GM12873 (cell line): ENCODE measurements at regions not wholly inside any gene's neighbourhood (a gene's known extent, or its start where the extent isn't known, plus 50 kb on each side); places are given as distances from the start of the nearest gene placed in this dataset.

ENCODE experiments used
- TF ChIP-seq, protein P1 (sequence below): IDR thresholded peaks from 2 replicates; pipeline ENCODE4 v1.5.1; 2012; ENCODE audit warnings: low read depth, mild to moderate bottlenecking, moderate library complexity, low read length, control low read depth; ENCODE audit not compliant: insufficient read depth; ENCODE audit errors: missing control alignments

DNA sequence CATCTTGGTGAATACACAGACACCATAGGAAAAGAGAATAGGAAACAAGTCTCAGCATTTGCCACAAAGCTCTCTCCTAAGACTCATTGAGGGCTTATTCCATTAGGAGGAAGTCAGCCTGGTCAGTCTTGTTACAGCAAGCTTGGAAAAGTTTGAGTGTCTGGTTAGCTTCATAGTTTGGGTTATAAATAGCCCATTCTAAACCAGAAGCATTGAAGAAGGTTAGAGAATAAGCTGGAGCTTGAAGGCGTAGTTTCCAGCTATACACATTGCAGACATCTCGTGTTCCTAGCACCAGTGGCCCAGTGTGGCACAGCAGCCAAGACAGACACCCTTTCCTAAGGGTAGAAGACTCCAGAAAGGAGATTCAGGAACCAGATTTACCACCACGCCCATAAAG is 168.8 kb upstream of the RBM19 start:
- TF ChIP-seq, protein P1, sequence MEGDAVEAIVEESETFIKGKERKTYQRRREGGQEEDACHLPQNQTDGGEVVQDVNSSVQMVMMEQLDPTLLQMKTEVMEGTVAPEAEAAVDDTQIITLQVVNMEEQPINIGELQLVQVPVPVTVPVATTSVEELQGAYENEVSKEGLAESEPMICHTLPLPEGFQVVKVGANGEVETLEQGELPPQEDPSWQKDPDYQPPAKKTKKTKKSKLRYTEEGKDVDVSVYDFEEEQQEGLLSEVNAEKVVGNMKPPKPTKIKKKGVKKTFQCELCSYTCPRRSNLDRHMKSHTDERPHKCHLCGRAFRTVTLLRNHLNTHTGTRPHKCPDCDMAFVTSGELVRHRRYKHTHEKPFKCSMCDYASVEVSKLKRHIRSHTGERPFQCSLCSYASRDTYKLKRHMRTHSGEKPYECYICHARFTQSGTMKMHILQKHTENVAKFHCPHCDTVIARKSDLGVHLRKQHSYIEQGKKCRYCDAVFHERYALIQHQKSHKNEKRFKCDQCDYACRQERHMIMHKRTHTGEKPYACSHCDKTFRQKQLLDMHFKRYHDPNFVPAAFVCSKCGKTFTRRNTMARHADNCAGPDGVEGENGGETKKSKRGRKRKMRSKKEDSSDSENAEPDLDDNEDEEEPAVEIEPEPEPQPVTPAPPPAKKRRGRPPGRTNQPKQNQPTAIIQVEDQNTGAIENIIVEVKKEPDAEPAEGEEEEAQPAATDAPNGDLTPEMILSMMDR: no peak

DNA sequence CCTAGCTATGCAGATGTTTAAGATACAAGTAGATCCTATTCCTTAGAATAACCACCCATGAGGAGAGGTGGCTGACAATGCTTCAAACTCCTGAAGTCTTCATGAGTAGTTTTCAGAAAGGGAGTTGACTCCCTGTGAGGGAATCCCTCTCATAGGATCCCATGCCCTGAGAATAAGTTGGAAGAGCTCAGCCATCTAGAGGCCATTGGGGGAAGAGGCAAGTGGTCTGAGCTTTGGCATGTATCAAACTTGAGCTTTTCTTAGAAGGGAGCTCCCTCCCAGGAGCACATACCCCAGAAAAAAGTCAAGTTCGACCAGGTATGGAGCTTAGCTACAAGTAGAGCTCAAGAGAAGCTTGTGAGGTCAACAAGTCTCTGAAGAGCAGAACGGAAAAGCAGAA is 165.7 kb upstream of the RBM19 start:
- TF ChIP-seq, protein P1: no peak

DNA sequence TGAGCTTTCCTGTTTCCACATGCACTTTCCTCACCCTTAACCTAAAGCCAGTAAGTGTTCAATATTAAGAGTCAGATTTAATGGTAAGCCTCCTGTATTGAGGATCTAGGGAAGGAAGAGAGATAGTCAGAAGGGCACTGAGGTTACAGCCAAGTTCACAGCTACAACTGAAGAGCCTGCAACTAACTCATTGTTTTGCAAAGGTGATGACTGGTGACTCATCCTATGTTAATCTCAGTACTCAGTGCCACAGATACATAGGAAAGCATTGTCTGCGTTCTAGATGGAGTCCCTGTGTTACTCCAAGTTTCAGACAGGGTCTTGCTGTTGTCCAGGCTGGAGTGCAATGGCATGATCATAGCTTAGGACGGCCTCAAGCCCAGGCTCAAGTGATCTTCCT is 157.0 kb upstream of the RBM19 start:
- TF ChIP-seq, protein P1: no peak

- TF ChIP-seq, protein P1: no peak
Measured at GRCh38 chr12:114122016-114122415, 155.9 kb upstream of the RBM19 start.

DNA sequence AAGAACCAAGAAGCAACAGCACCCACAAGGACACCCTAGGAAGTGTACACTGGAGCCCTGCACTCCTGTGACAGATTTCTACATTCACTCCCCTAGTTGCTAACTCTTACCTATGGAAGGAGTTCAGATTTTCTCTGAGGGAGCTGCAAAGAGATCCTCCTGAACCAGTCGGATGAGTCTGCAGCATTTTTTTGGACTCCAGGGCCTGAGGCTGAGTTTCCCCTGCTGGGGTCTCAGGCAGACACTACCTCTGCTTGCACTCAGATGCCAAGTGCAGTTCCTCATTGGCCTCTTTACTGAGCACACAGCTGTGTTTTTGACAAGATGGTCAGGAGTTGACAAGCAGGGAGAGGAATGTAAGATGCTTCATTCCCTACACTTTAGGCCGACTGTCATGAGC is 153.2 kb upstream of the RBM19 start:
- TF ChIP-seq, protein P1: no peak

DNA sequence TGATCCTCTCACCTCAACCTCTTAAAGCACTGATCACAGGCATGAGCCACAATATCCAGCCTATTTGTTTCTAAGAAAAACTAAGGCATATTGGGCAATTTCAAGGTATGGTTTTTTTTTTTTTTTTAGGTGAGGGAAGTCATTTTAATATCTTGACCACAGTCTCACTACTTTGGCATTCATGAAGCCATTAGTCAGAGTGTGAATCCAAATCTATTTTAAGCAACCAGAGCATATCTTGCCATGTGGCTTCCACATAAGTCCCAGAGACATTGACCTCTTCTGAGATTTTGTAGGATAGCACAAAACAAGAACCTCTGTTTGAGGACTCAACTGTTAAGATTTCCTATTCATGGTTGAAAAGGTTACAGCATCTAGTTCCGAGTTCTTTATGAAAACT is 130.3 kb upstream of the RBM19 start:
- TF ChIP-seq, protein P1: no peak

DNA sequence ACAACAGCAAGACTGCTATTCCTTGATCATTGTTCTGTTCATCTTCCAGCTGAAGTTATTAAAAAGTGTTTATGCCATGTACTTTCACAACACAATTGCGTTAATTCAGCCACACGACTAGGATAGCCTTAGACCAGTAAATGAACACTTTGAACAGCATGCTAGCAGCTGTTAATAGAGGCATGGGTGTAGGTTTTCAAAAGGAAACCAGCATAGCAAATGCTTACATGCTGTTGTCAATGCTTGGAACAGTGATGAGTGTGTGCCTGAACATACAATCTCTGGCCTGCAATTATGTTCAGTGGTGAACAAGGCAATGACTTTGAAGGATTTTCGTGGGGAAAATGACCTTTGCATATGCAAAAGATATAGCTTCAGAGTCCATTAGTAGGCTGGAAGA is 127.4 kb upstream of the RBM19 start:
- TF ChIP-seq, protein P1: no peak
